HepG2 (cell line): ENCODE measurements at regions not wholly inside any gene's neighbourhood (a gene's known extent, or its start where the extent isn't known, plus 50 kb on each side); places are given as distances from the start of the nearest gene placed in this dataset.

Experiments used
- HBP1 ChIP-seq: IDR thresholded peaks from 2 replicates; pipeline ENCODE4 v1.6.1; 2016; ENCODE audit warnings: low read depth, control low read depth
- LRRFIP1 ChIP-seq: sonication (generic); formaldehyde crosslinking; conservative IDR thresholded peaks from 2 replicates; pipeline ENCODE4 v1.4.0; 2020; ENCODE audit warnings: missing genetic modification reagents
- MAFK ChIP-seq, 2 experiments: IDR thresholded peaks in 1 of 2; conservative IDR thresholded peaks in 1 of 2; 2 replicates each; pipeline ENCODE4 v1.6.1; 2011; ENCODE audit warnings: improper control_type of control experiment in 2 of 2, low read length in 2 of 2
- MYPOP ChIP-seq: sonication (generic); formaldehyde crosslinking; IDR thresholded peaks from 2 replicates; pipeline ENCODE4 v1.8.1; 2023; ENCODE audit warnings: mild to moderate bottlenecking, moderate library complexity, missing genetic modification reagents
- NBN ChIP-seq: fragments of 450-650 bp; conservative IDR thresholded peaks from 2 replicates; pipeline ENCODE4 v1.6.1; 2017
- ZBTB3 ChIP-seq: sonication (generic); formaldehyde crosslinking; IDR thresholded peaks from 2 replicates; pipeline ENCODE4 v1.4.0; 2020; ENCODE audit warnings: low read depth, mild to moderate bottlenecking, moderate library complexity, missing genetic modification reagents, borderline replicate concordance
- ZNF17 ChIP-seq: sonication (generic); formaldehyde crosslinking; IDR thresholded peaks from 2 replicates; pipeline ENCODE4 v1.5.0; 2020; ENCODE audit warnings: mild to moderate bottlenecking, missing genetic modification reagents
- ZNF512 ChIP-seq: sonication (generic); formaldehyde crosslinking; IDR thresholded peaks from 2 replicates; pipeline ENCODE4 v1.4.0; 2020; ENCODE audit warnings: mild to moderate bottlenecking, missing genetic modification reagents
- ZNF678 ChIP-seq: sonication (generic); formaldehyde crosslinking; IDR thresholded peaks from 2 replicates; pipeline ENCODE4 v1.4.0; 2020; ENCODE audit warnings: mild to moderate bottlenecking, missing genetic modification reagents

GRCh38 chr6:117791012-117791411 is 115.7 kb downstream of the NUS1 start (continued):
- TF ChIP-seq HBP1 = no peak
- no peak for TF ChIP-seq ZNF678 (CRISPR knock-in tag)
- no peak for TF ChIP-seq ZNF17 (CRISPR knock-in tag)
- TF ChIP-seq LRRFIP1 (CRISPR knock-in tag) = no peak
- no peak for TF ChIP-seq ZBTB3
- no peak for TF ChIP-seq ZNF512
- TF ChIP-seq MYPOP = no peak
- no peak for TF ChIP-seq MAFK (conservative IDR thresholded peaks at IDR 0.05 in 1 of 2, IDR thresholded peaks at IDR 0.05 in 1 of 2; ENCODE audit: low read length in 2 of 2)
- TF ChIP-seq NBN = no peak
